ENCODE measurements at regions not wholly inside any gene's neighbourhood (a gene's known extent, or its start where the extent isn't known, plus 50 kb on each side); places are given as distances from the start of the nearest gene placed in this dataset.

- POLR2A ChIA-PET = no interaction called here
- Histone ChIP-seq H3K9me3 (ENCODE audit: control extremely low read depth in 1 of 5, control insufficient read depth in 4 of 5, insufficient read depth in 2 of 5, low read depth in 1 of 5, low read length in 4 of 5) (no peaks in the 10 kb centered on the region), H3K27ac (ENCODE audit: insufficient read depth in 1 of 2, low read depth in 1 of 2, low read length in 2 of 2, poor library complexity in 1 of 2, severe bottlenecking in 2 of 2) (no peak overlapping the region), H3K4me3 (ENCODE audit: control insufficient read depth in 1 of 7, extremely low read depth in 1 of 7, insufficient read depth in 4 of 7, low read depth in 2 of 7, low read length in 6 of 7) (no peak overlapping the region), H3K4me1 (ENCODE audit: control extremely low read depth in 1 of 4, control insufficient read depth in 4 of 4, insufficient read depth in 4 of 4, low read length in 3 of 4) (no peaks in the 10 kb centered on the region), H3K36me3 (ENCODE audit: control insufficient read depth in 4 of 4, insufficient read depth in 4 of 4, low read length in 3 of 4) (no peaks in the 10 kb centered on the region), H3K27me3 (replicated peaks in 2 of 5; ENCODE audit: control insufficient read depth in 4 of 5, insufficient read depth in 5 of 5, low read length in 4 of 5) (no peaks in the 10 kb centered on the region)
- CTCF ChIA-PET = no interaction called here
- 100% methylated on average over 1 of the region's 1 CpG for WGBS (ENCODE audit: insufficient coverage)
- no peak for DNase-seq
These were observed 105.4 kb downstream of the FAM76B start for GRCh38 chr11:95684170-95684569.

- no peak overlapping the region for H3K27ac ChIP-seq (ENCODE audit: insufficient read depth in 1 of 2, low read depth in 1 of 2, low read length in 2 of 2, poor library complexity in 1 of 2, severe bottlenecking in 2 of 2)
- no peaks in the 10 kb centered on the region for H3K36me3 ChIP-seq (ENCODE audit: control insufficient read depth in 4 of 4, insufficient read depth in 4 of 4, low read length in 3 of 4)
- WGBS (ENCODE audit: insufficient coverage) = 100% methylated on average over 2 of the region's 2 CpGs
- ChIA-PET POLR2A (no interaction called here), CTCF (interaction anchor here (1.3 kb wide), 1 partner anchor 13 kb away, joined by 3 read pairs; no protein-coding TSS in a partner anchor)
- H3K4me3 ChIP-seq (ENCODE audit: control insufficient read depth in 1 of 7, extremely low read depth in 1 of 7, insufficient read depth in 4 of 7, low read depth in 2 of 7, low read length in 6 of 7) = no peak overlapping the region
- H3K27me3 ChIP-seq (replicated peaks in 2 of 5; ENCODE audit: control insufficient read depth in 4 of 5, insufficient read depth in 5 of 5, low read length in 4 of 5) = no peaks in the 10 kb centered on the region
- no peaks in the 10 kb centered on the region for H3K4me1 ChIP-seq (ENCODE audit: control extremely low read depth in 1 of 4, control insufficient read depth in 4 of 4, insufficient read depth in 4 of 4, low read length in 3 of 4)
- DNase-seq = no peak
- no peaks in the 10 kb centered on the region for H3K9me3 ChIP-seq (ENCODE audit: control extremely low read depth in 1 of 5, control insufficient read depth in 4 of 5, insufficient read depth in 2 of 5, low read depth in 1 of 5, low read length in 4 of 5)
These were observed 107.0 kb downstream of the FAM76B start for GRCh38 chr11:95682552-95682951.

GRCh38 chr11:95680169-95680929 is 109.2 kb downstream of the FAM76B start:
- Histone ChIP-seq H3K9me3 (ENCODE audit: control extremely low read depth in 1 of 5, control insufficient read depth in 4 of 5, insufficient read depth in 2 of 5, low read depth in 1 of 5, low read length in 4 of 5) (no peaks in the 10 kb centered on the region), H3K4me1 (ENCODE audit: control extremely low read depth in 1 of 4, control insufficient read depth in 4 of 4, insufficient read depth in 4 of 4, low read length in 3 of 4) (no peaks in the 10 kb centered on the region), H3K4me3 (ENCODE audit: control insufficient read depth in 1 of 7, extremely low read depth in 1 of 7, insufficient read depth in 4 of 7, low read depth in 2 of 7, low read length in 6 of 7) (no peak overlapping the region), H3K36me3 (ENCODE audit: control insufficient read depth in 4 of 4, insufficient read depth in 4 of 4, low read length in 3 of 4) (no peaks in the 10 kb centered on the region), H3K27ac (ENCODE audit: insufficient read depth in 1 of 2, low read depth in 1 of 2, low read length in 2 of 2, poor library complexity in 1 of 2, severe bottlenecking in 2 of 2) (no peak overlapping the region), H3K27me3 (replicated peaks in 2 of 5; ENCODE audit: control insufficient read depth in 4 of 5, insufficient read depth in 5 of 5, low read length in 4 of 5) (no peaks in the 10 kb centered on the region)
- 92% methylated on average over 2 of the region's 3 CpGs for WGBS (ENCODE audit: insufficient coverage)
- ChIA-PET CTCF (interaction anchor here (0.7 to 1.4 kb wide), 4 partner anchors 10 to 449 kb away, joined by 3 to 5 read pairs (median 3); partner anchors contain the start of gene SESN3), POLR2A (no interaction called here)
- DNase-seq = no peak

DNA sequence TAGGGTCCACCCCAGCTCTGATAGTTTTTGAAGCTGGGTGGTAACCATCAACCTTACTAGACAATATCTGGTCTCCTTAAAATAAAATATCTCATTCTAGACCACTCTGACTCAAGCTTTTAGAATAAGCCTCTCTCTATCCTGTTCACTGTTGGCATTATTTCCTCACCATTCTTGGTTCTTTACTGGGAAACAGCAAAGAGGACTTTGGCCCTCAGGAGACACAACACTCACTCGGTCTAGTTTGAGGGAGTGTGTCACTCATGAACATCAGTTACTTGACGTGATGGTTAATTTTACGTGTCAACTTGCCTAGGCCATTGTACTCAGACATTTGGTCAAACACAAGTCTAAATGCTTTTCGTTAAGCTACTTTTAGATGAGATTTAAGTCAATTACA is 110.6 kb downstream of the FAM76B start:
- H3K27me3 ChIP-seq (replicated peaks in 2 of 5; ENCODE audit: control insufficient read depth in 4 of 5, insufficient read depth in 5 of 5, low read length in 4 of 5) = no peaks in the 10 kb centered on the region
- CTCF ChIA-PET = interaction anchor here (0.8 to 1.3 kb wide), 3 partner anchors 11 to 18 kb away, joined by 3 read pairs; no protein-coding TSS in a partner anchor
- H3K4me3 ChIP-seq (ENCODE audit: control insufficient read depth in 1 of 7, extremely low read depth in 1 of 7, insufficient read depth in 4 of 7, low read depth in 2 of 7, low read length in 6 of 7) = no peak overlapping the region
- H3K27ac ChIP-seq (ENCODE audit: insufficient read depth in 1 of 2, low read depth in 1 of 2, low read length in 2 of 2, poor library complexity in 1 of 2, severe bottlenecking in 2 of 2) = no peak overlapping the region
- H3K4me1 ChIP-seq (ENCODE audit: control extremely low read depth in 1 of 4, control insufficient read depth in 4 of 4, insufficient read depth in 4 of 4, low read length in 3 of 4) = no peaks in the 10 kb centered on the region
- H3K9me3 ChIP-seq (ENCODE audit: control extremely low read depth in 1 of 5, control insufficient read depth in 4 of 5, insufficient read depth in 2 of 5, low read depth in 1 of 5, low read length in 4 of 5) = no peaks in the 10 kb centered on the region
- 98% methylated on average over 4 of the region's 4 CpGs for WGBS (ENCODE audit: insufficient coverage)
- H3K36me3 ChIP-seq (ENCODE audit: control insufficient read depth in 4 of 4, insufficient read depth in 4 of 4, low read length in 3 of 4) = no peaks in the 10 kb centered on the region
- no peak for DNase-seq
- POLR2A ChIA-PET = no interaction called here

DNA sequence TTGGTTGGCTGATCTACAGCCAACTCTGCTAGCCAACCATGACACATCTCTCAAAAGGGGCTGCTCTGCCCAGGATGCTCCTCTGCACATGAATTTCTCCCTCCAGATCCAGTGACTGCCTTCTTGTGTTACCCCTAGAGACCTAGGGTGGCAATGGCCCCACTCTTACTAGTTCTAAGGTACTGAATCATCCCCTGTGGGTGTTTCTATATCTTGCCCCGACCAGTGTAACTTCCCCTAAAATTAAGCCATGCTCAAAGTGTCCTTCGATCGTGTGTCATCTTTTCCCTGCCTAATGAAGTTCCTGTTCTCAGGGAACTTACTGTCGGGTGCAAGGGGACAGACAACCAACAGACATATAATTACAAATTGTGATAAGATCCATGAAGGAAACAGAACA is 113.3 kb downstream of the FAM76B start:
- Histone ChIP-seq H3K27ac (ENCODE audit: insufficient read depth in 1 of 2, low read depth in 1 of 2, low read length in 2 of 2, poor library complexity in 1 of 2, severe bottlenecking in 2 of 2) (no peak overlapping the region), H3K4me1 (ENCODE audit: control extremely low read depth in 1 of 4, control insufficient read depth in 4 of 4, insufficient read depth in 4 of 4, low read length in 3 of 4) (peaks cover 0 to 5% (median 0%) of the 10 kb centered on the region in 4 experiments), H3K9me3 (ENCODE audit: control extremely low read depth in 1 of 5, control insufficient read depth in 4 of 5, insufficient read depth in 2 of 5, low read depth in 1 of 5, low read length in 4 of 5) (no peaks in the 10 kb centered on the region), H3K27me3 (replicated peaks in 2 of 5; ENCODE audit: control insufficient read depth in 4 of 5, insufficient read depth in 5 of 5, low read length in 4 of 5) (no peaks in the 10 kb centered on the region), H3K36me3 (ENCODE audit: control insufficient read depth in 4 of 4, insufficient read depth in 4 of 4, low read length in 3 of 4) (no peaks in the 10 kb centered on the region), H3K4me3 (ENCODE audit: control insufficient read depth in 1 of 7, extremely low read depth in 1 of 7, insufficient read depth in 4 of 7, low read depth in 2 of 7, low read length in 6 of 7) (no peak overlapping the region)
- 83% methylated on average over 1 of the region's 4 CpGs for WGBS (ENCODE audit: insufficient coverage)
- no peak for DNase-seq
- POLR2A ChIA-PET = no interaction called here
- CTCF ChIA-PET = no interaction called here

GRCh38 chr11:95675585-95675984 is 114.0 kb downstream of the FAM76B start:
- H3K36me3 ChIP-seq (ENCODE audit: control insufficient read depth in 4 of 4, insufficient read depth in 4 of 4, low read length in 3 of 4) = no peaks in the 10 kb centered on the region
- no peaks in the 10 kb centered on the region for H3K9me3 ChIP-seq (ENCODE audit: control extremely low read depth in 1 of 5, control insufficient read depth in 4 of 5, insufficient read depth in 2 of 5, low read depth in 1 of 5, low read length in 4 of 5)
- peaks cover 0 to 5% (median 0%) of the 10 kb centered on the region in 4 experiments for H3K4me1 ChIP-seq (ENCODE audit: control extremely low read depth in 1 of 4, control insufficient read depth in 4 of 4, insufficient read depth in 4 of 4, low read length in 3 of 4)
- no peak overlapping the region for H3K4me3 ChIP-seq (ENCODE audit: control insufficient read depth in 1 of 7, extremely low read depth in 1 of 7, insufficient read depth in 4 of 7, low read depth in 2 of 7, low read length in 6 of 7)
- WGBS (ENCODE audit: insufficient coverage) = 100% methylated on average over 1 of the region's 2 CpGs
- ChIA-PET POLR2A (no interaction called here), CTCF (no interaction called here)
- no peaks in the 10 kb centered on the region for H3K27me3 ChIP-seq (replicated peaks in 2 of 5; ENCODE audit: control insufficient read depth in 4 of 5, insufficient read depth in 5 of 5, low read length in 4 of 5)
- no peak for DNase-seq
- H3K27ac ChIP-seq (ENCODE audit: insufficient read depth in 1 of 2, low read depth in 1 of 2, low read length in 2 of 2, poor library complexity in 1 of 2, severe bottlenecking in 2 of 2) = no peak overlapping the region

GRCh38 chr11:95674657-95675358 is 114.8 kb downstream of the FAM76B start:
- DNase-seq = no peak
- Histone ChIP-seq H3K27me3 (replicated peaks in 2 of 5; ENCODE audit: control insufficient read depth in 4 of 5, insufficient read depth in 5 of 5, low read length in 4 of 5) (no peaks in the 10 kb centered on the region), H3K4me3 (ENCODE audit: control insufficient read depth in 1 of 7, extremely low read depth in 1 of 7, insufficient read depth in 4 of 7, low read depth in 2 of 7, low read length in 6 of 7) (no peak overlapping the region), H3K4me1 (ENCODE audit: control extremely low read depth in 1 of 4, control insufficient read depth in 4 of 4, insufficient read depth in 4 of 4, low read length in 3 of 4) (peaks cover 0 to 5% (median 0%) of the 10 kb centered on the region in 4 experiments), H3K27ac (ENCODE audit: insufficient read depth in 1 of 2, low read depth in 1 of 2, low read length in 2 of 2, poor library complexity in 1 of 2, severe bottlenecking in 2 of 2) (no peak overlapping the region), H3K36me3 (ENCODE audit: control insufficient read depth in 4 of 4, insufficient read depth in 4 of 4, low read length in 3 of 4) (no peaks in the 10 kb centered on the region), H3K9me3 (ENCODE audit: control extremely low read depth in 1 of 5, control insufficient read depth in 4 of 5, insufficient read depth in 2 of 5, low read depth in 1 of 5, low read length in 4 of 5) (no peaks in the 10 kb centered on the region)
- CTCF ChIA-PET = no interaction called here
- WGBS (ENCODE audit: insufficient coverage) = 93% methylated on average over 1 of the region's 4 CpGs
- POLR2A ChIA-PET = no interaction called here
